ENCODE measurements at regions not wholly inside any gene's neighbourhood (a gene's known extent, or its start where the extent isn't known, plus 50 kb on each side); places are given as distances from the start of the nearest gene placed in this dataset.

GRCh38 chr13:24075137-24075975 is 85.2 kb upstream of the SPATA13 start:
- Histone ChIP-seq H3K4me2 (ENCODE audit: insufficient read depth, low read length) (no peak overlapping the region), H3K4me1 (ENCODE audit: insufficient read depth, low read length) (peaks cover 4% of the 10 kb centered on the region), H3K27me3 (ENCODE audit: insufficient read depth, low read length) (no peaks in the 10 kb centered on the region), H3K36me3 (ENCODE audit: insufficient read depth, low read length) (no peaks in the 10 kb centered on the region), H3K79me2 (ENCODE audit: insufficient read depth, low read length) (no peaks in the 10 kb centered on the region), H2AFZ (ENCODE audit: low read length) (no peak overlapping the region), H3K27ac (ENCODE audit: low read depth, low read length) (no peak overlapping the region), H3K4me3 (ENCODE audit: insufficient read depth, low read length) (no peak overlapping the region), H4K20me1 (ENCODE audit: insufficient read depth, low read length) (no peaks in the 10 kb centered on the region), H3K9me3 (ENCODE audit: low read depth, low read length) (no peaks in the 10 kb centered on the region)
- no peak for DNase-seq (ENCODE audit: insufficient read length, low spot score, missing footprints)
- TF ChIP-seq, protein P1, sequence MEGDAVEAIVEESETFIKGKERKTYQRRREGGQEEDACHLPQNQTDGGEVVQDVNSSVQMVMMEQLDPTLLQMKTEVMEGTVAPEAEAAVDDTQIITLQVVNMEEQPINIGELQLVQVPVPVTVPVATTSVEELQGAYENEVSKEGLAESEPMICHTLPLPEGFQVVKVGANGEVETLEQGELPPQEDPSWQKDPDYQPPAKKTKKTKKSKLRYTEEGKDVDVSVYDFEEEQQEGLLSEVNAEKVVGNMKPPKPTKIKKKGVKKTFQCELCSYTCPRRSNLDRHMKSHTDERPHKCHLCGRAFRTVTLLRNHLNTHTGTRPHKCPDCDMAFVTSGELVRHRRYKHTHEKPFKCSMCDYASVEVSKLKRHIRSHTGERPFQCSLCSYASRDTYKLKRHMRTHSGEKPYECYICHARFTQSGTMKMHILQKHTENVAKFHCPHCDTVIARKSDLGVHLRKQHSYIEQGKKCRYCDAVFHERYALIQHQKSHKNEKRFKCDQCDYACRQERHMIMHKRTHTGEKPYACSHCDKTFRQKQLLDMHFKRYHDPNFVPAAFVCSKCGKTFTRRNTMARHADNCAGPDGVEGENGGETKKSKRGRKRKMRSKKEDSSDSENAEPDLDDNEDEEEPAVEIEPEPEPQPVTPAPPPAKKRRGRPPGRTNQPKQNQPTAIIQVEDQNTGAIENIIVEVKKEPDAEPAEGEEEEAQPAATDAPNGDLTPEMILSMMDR (IDR thresholded peaks at IDR 0.05; ENCODE audit: extremely low read depth, low read depth, low read length), result no peak

GRCh38 chr13:24076109-24076508 is 84.4 kb upstream of the SPATA13 start:
- Histone ChIP-seq H3K4me1 (ENCODE audit: insufficient read depth, low read length) (peaks cover 4% of the 10 kb centered on the region), H3K36me3 (ENCODE audit: insufficient read depth, low read length) (no peaks in the 10 kb centered on the region), H3K27ac (ENCODE audit: low read depth, low read length) (no peak overlapping the region), H3K27me3 (ENCODE audit: insufficient read depth, low read length) (no peaks in the 10 kb centered on the region), H4K20me1 (ENCODE audit: insufficient read depth, low read length) (no peaks in the 10 kb centered on the region), H3K4me3 (ENCODE audit: insufficient read depth, low read length) (no peak overlapping the region), H3K4me2 (ENCODE audit: insufficient read depth, low read length) (no peak overlapping the region), H2AFZ (ENCODE audit: low read length) (no peak overlapping the region), H3K9me3 (ENCODE audit: low read depth, low read length) (no peaks in the 10 kb centered on the region), H3K79me2 (ENCODE audit: insufficient read depth, low read length) (no peaks in the 10 kb centered on the region)
- TF ChIP-seq, protein P1 (IDR thresholded peaks at IDR 0.05; ENCODE audit: extremely low read depth, low read depth, low read length), result no peak
- no peak for DNase-seq (ENCODE audit: insufficient read length, low spot score, missing footprints)

- no peak overlapping the region for H3K27ac ChIP-seq (ENCODE audit: low read depth, low read length)
- H3K4me1 ChIP-seq (ENCODE audit: insufficient read depth, low read length), result peaks cover 4% of the 10 kb centered on the region
- no peak overlapping the region for H2AFZ ChIP-seq (ENCODE audit: low read length)
- H3K79me2 ChIP-seq (ENCODE audit: insufficient read depth, low read length), result no peaks in the 10 kb centered on the region
- H4K20me1 ChIP-seq (ENCODE audit: insufficient read depth, low read length), result no peaks in the 10 kb centered on the region
- no peak overlapping the region for H3K4me2 ChIP-seq (ENCODE audit: insufficient read depth, low read length)
- no peak overlapping the region for H3K4me3 ChIP-seq (ENCODE audit: insufficient read depth, low read length)
- H3K36me3 ChIP-seq (ENCODE audit: insufficient read depth, low read length), result no peaks in the 10 kb centered on the region
- H3K27me3 ChIP-seq (ENCODE audit: insufficient read depth, low read length), result no peaks in the 10 kb centered on the region
- TF ChIP-seq, protein P1 (IDR thresholded peaks at IDR 0.05; ENCODE audit: extremely low read depth, low read depth, low read length), result no peak
- DNase-seq (ENCODE audit: insufficient read length, low spot score, missing footprints), result no peak
- no peaks in the 10 kb centered on the region for H3K9me3 ChIP-seq (ENCODE audit: low read depth, low read length)
Observed at GRCh38 chr13:24076636-24077035, 83.9 kb upstream of the SPATA13 start.

- TF ChIP-seq, protein P1 (IDR thresholded peaks at IDR 0.05; ENCODE audit: extremely low read depth, low read depth, low read length), result no peak
- DNase-seq (ENCODE audit: insufficient read length, low spot score, missing footprints), result no peak
- Histone ChIP-seq H3K27ac (ENCODE audit: low read depth, low read length) (no peak overlapping the region), H3K79me2 (ENCODE audit: insufficient read depth, low read length) (no peaks in the 10 kb centered on the region), H3K36me3 (ENCODE audit: insufficient read depth, low read length) (no peaks in the 10 kb centered on the region), H3K4me3 (ENCODE audit: insufficient read depth, low read length) (no peak overlapping the region), H2AFZ (ENCODE audit: low read length) (no peak overlapping the region), H4K20me1 (ENCODE audit: insufficient read depth, low read length) (no peaks in the 10 kb centered on the region), H3K27me3 (ENCODE audit: insufficient read depth, low read length) (no peaks in the 10 kb centered on the region), H3K9me3 (ENCODE audit: low read depth, low read length) (no peaks in the 10 kb centered on the region), H3K4me2 (ENCODE audit: insufficient read depth, low read length) (no peak overlapping the region), H3K4me1 (ENCODE audit: insufficient read depth, low read length) (peaks cover 4% of the 10 kb centered on the region)
Observed at GRCh38 chr13:24080134-24080533, 80.4 kb upstream of the SPATA13 start.

Data from osteoblast (primary cell).